Hippocampal formation (tissue), 2 donors: ENCODE measurements at regions not wholly inside any gene's neighbourhood (a gene's known extent, or its start where the extent isn't known, plus 50 kb on each side); places are given as distances from the start of the nearest gene placed in this dataset.
"Not testable (repeated sequence)": the region's sequence is repeated elsewhere in the genome, so short reads cannot be mapped to it uniquely, and the experiment has no call there.

Source experiments
- DNase-seq, 2 donors: peaks; one replicate each; lab custom pipeline; 2025; lab: John Stamatoyannopoulos, UW

DNA sequence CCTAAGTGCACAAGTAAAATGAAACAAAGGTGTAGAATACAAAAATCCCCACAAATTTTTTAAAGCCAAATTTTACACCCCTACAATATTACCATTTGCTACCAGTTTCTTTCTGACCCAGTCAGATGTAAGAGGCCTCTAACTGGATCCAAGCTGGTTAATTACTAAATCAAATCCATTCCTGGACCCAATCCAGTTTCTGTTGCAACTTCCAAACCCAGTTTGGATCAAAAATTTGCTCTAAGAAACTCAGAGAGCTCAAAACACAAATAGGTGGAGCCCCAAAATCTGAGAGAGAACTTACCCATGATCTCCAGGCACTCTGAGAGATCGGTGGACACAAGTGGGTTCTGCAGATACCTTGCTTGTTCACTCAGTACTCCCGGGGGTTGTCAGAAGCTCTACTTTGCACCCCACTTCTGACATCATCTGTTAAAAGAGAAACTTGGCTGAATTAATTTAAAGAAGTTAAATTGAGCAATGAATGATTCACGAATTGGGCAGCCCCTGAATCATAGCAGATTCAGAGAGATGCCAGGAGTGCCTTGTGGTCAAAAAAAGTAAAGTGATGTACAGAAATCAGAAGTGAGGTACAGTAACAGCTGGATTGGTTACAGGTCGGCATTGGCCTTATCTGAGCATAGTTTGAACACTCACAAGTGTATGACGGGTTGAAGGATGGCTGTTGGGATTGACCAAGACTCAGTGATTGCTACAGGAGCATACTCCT is 448.0 kb downstream of the KCNT2 start:
- no peak for DNase-seq

DNA sequence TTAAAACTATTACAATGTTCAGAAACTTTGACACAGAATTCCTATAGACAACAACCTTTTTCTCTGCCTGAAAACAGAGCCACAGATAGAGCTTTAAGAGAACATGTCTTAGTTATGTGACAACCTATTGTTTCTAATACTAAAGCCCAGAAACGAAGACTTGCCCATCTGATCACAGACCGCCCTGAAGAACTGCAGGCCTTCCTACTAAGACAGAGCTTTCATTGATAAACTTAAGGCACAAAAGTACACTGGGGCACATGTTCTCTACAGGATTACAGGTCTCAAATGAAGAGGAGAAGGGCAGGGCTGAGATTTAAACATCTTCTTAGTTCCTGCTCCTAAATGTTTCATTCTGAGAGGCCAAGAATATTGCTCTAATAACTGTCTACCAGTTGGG is 452.7 kb downstream of the KCNT2 start:
- no peak for DNase-seq

DNA sequence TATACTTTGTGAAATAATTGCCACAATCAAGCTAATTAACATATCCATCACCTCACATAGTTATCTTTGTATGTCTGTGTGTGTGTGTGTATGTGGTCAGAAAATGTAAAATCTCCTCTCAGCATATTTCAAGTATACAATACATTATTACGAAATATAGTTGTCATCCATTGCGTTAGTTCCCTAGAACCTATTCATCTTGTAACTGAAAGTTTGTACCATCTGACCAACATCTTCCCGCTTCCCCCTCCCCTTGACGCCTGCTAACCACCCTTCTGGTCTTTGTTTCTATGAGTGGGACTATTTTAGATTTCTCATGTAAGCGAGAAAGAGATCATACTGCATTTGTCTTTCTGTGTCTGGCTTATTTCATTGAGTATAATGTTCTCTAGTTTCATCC is 455.3 kb downstream of the KCNT2 start:
- DNase-seq: no peak

DNA sequence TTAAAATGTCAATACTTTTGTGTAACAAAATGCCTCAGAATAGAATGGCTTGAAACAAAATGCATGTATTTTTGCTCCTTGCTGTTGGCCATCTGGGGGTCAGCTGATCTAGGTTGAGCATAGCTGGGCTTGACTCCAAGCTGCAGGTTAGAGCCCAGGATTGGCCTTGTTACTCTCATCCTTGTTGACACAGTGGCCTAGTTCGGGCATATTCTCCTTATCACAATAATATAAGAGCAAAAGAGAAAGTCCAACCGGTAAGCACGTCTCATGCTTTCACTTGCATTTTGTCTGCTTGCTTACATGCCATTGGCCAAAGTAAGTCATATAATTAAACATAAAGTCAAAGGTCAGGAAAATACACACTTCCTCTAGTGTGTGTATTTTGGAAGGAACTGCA is 456.2 kb downstream of the KCNT2 start:
- DNase-seq: no peak

DNA sequence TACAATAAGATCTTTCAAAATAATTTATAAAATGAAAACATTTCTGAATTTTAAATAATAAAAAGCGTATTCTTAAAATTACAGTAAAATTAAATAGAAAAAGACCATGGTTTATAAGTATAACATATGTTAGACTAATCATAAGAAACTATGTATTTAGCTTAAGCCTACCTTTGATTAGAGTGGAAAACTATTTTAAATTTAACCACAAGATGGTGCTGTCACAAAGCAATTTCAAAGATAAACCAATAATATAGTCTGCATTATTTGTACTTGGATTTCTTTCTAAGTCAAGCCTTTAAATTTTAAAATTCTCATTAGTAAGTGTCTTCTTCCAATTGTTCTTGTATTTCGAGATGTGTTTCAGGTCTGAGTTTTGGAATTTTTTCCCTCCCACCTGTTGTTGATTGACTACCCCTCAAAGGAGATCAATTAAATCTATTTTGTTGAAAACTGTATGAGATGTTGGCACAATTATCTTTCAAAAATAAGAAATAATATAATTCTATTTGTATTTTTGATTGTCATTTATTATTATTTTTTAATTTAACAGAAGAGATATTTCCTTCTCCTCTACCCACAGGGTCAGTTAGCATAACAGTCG is 459.8 kb downstream of the KCNT2 start:
- DNase-seq: peak in 1 of 2 donors; percentile 2

DNA sequence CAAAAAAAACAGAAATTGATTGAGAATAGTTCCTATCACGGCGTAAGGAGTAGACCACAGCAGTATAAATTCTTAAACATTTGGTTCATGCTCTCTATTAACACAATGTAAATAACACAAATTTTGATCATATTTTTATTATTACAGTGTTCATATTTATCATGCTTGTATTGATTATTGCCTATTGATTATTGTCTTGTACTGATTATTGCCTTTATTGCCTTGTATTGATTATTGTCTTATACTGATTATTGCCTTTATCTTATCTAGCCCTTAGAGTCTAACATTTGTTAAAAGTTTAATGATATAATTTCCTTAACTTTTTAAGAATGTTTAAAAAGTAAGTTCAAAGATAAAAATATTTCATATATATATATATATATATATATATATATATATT is 460.7 kb downstream of the KCNT2 start:
- DNase-seq: no peak

DNA sequence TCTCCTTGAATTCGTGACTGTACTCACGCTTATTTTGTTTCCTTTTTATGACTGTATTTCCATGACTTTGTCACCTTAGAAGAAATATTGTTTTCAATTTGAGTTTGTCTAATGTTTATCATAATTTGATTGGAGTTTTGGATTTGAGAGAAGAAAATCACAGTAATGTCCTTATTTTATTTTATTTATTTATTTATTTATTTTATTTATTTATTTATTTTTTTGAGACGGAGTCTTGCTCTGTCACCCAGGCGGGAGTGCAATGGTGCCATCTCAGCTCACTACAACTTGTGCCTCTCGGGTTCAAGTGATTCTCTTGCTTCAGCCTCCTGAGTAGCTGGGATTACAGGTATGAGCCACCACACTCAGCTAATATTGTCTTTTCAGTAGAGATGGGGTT is 463.1 kb downstream of the KCNT2 start:
- not testable (repeated sequence) for DNase-seq

DNA sequence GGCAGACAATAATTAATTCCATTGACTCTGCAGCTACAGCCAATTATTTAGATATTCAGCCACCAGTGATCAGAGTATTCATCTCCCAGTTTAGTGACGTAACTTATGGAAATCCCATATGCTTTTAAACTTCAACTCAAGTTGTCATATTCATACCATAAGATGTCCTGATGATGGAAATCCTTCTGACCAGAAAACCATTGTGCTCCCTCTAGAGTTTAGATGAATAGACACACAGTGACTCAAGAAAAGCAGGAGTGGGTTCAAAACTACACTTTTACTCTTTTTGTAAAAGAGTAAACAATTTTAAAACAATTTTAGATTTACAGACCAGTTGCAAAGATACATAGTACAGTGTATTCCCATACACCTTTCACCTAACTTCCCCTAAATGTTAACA is 463.7 kb downstream of the KCNT2 start:
- DNase-seq: no peak

DNA sequence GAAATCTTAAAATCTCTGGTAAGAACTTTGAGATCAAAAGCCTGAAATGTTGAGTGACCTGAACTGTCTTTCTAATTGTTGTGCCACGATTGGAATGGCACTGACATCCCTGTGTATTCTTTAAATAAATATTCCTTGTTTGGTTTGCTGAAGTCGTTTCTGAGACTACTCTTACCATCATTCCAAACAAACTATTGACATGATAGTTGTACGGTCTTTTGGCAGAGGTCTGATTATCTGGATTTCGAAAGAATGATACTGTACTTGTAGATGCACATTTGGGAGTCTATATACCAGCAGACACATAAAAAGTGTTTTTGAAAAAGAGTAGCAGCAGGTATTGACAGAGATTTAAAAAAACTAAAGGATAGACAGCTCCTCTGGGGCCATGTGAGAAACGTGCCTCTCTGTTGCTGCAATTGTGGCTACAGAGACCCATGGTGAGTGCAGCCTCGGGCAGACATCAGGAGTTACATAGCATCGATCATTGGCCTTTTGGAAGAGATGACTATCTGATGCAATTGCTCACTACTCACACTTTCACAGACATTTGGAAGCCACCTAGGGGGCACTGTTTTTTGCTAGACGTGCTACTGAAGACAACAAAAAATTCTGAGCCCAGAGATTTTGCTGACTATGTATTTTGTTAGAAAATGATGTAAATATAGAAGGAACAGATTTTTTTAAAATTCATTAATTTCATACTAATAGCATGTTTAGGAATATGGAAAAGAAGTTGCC is 464.5 kb downstream of the KCNT2 start:
- DNase-seq: no peak

DNA sequence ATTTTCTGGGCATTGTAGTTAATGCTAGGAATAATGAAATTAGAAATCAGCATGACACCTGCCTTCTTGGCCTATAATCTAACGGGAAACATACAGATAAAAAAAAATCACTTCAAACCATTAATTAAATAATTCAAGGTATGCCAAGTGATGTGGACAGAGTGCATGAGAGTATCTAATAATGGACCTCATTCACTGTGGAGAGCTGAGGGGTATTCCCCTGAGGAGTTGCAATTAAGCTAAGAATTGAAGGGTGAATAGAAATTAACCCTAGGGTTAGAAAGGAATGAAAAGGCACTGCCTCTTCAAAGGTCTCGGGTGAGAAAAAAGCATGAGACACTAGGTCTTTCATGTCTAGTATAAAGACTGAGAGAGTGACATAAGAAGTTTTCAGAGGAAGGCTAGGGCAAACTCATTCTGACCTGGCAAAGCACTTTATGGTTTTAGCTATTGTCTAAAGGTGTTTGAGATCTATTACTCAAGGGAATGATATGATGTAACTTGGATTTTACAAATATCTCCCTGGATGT is 466.1 kb downstream of the KCNT2 start:
- DNase-seq: no peak

DNA sequence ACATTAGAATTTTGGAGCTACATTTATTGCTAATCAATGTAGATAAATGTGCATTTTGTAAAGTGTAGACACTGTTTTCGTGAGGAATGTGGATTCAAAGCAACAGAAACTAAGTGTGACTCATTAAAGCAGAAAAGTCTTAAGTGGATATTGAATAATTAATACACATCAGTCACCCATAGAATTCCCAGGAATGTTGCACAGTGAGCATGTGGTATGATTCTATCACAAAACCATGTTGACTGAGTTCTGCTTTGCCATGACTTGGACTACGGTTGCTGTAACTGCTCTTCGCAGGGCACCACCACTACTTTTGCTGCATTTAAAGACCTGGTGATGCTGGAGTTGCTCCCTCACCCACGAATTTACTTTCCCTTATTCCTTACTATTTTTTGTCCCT is 471.8 kb downstream of the KCNT2 start:
- no peak for DNase-seq

DNA sequence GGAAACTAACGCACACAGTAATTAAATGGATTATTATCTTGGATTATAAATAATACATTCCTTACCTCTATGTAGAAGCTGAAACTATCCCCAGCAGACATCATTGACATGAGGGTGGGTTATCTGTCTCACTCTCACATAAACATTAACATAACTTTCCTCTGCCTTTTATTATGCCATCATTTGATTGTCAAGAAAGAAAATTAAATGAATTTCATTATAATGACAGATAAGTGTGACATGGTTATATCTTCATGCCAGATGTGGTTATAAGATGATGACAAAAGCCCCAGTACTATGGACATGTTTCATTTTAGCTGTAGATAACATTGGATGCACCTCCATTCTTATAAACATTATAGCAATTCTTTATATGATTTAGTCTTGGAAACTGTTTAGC is 476.5 kb downstream of the KCNT2 start:
- no peak for DNase-seq

DNA sequence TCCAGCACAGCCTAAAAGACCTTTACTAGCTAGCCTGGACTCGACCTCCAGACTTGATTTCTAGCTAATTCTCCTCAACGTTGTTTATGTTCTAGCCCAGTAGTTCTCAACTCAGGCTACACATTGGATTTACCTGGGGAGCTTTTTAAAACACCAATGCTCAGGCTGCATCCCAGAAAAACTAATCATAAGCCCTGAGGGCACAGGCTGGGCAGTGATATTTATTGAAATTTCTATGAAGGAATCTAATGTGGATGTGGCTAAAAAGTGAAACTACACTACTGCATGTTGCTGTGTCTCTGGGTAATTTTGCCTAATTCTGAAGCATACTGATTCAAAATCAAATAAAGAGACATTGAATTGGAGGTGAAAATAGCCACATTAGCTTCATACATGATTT is 479.4 kb downstream of the KCNT2 start:
- no peak for DNase-seq

DNA sequence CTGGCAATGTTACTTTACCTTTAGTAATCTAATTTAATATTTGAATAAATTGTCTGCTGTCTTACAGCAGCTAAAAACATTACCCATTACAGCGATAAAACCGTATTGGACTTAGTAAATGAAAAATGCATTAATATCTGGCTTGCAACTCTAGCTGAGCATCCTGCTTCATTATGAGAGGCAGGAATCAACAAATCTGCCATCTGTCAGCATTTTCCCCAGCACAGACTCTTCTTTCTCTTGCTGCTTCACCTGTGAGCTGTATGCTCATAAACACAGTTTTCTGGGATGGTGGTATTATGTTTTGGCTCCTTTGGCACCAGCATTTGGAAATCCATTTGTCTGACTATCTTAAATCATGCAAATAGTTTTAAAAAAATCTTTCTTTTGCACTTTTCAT is 487.1 kb downstream of the KCNT2 start:
- no peak for DNase-seq

DNA sequence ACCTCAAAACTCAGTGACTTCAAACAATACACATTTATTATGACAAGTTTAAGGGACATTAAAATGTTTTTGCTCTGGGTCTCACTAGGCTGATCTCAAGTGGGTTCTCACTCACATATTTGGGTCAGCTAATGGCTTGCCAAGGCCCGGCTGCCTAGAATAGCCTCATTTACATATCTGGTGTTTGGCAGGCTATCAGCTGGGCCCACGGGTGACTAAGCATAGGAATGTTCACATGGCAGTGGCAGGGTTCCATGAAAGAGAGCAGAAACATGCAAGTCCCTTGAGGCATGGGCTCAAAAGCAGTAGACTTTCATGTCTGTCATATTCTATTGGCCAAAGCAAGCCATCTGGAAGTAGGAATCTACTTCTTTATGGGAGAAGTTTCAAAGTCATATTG is 492.6 kb downstream of the KCNT2 start:
- no peak for DNase-seq

DNA sequence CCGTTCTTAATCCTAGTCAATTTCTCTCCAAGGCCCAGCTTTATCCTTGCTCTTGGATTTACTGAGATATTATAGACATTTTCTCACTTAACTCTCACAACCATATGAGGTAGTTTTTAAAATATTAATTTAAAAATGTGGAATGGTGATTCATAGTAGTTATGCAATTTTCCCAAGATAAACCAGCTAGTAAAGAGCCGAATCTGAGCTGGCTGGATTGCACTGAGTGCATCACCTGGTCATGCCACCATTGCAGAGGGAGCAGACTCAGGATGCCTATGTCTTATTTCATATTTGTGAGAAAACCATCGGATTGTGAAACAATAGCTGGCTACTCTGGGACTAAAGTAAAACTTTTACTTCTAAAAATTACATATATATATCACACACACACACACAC is 494.0 kb downstream of the KCNT2 start:
- no peak for DNase-seq

DNA sequence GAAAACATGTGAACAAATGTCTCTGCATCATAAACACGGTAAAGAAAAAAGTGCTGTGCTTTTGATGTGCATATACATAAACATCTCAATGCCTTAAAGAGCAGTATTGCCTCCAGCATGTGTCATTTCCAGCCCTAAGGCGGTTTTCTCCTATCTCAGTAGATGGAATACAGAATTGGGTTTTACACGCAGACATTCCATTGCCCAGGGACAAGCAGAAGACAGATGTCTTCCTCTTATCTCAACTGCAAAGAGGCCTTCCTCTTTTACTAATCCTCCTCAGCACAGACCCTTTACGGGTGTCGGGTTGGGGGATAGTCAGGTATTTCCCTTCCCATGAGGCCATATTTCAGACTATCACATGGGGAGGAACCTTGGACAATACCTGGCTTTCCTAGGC is 499.2 kb downstream of the KCNT2 start:
- not testable (repeated sequence) for DNase-seq

DNA sequence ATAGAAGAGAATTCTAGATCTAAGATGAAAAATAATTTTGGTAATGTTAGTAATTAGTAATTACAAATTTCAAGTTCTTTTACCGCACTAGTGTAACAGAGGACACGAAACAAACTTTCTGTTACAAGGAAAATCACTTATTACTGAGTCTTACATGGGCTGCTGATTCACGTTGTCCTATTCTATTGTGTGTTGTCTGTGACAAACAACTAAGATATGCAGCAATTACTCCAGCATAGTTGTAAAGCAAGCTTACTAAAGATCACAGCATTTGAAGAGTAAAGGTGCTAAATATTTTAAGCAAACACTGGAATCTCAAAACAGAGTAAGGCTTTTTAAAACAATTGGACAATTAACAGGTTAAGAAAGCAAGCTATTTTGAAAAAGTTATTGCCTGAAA is 502.3 kb downstream of the KCNT2 start:
- DNase-seq: no peak

DNA sequence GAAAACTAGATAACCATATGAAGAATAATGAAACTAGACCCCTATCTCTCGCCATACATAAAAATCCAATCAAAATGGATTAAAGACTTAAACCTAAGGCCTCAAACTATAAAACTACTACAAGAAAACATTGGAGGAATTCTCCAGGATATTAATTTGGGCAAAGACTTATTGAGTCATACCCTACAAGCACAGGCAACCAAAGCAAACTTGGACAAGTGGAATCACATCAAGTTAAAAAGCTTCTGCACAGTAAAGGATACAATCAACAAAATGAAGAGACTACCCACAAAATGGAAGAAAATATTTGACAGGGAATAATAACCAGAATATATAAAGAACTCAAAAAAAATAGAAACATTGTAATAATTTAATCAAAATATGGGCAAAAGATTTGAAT is 505.4 kb downstream of the KCNT2 start:
- DNase-seq: no peak

DNA sequence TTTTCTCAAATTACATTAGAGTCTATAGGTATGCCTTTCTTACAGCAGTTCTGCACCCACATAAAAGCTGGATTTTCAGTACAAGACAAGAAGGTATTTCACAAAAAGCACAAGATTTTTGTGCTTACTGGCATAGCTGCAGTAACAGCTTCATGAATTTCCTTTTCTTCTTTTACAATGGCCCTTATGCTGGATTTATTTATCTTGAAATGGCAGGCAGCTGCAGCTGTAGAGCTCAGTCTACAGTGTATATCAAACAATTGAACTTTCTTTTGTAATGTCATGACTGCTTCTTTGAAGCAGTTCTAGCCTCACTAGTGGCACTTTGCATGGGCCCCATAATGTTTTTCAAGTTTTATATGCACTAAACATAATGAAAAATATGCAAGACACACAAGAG is 510.2 kb downstream of the KCNT2 start:
- peak in 1 of 2 donors; percentile 46 for DNase-seq

DNA sequence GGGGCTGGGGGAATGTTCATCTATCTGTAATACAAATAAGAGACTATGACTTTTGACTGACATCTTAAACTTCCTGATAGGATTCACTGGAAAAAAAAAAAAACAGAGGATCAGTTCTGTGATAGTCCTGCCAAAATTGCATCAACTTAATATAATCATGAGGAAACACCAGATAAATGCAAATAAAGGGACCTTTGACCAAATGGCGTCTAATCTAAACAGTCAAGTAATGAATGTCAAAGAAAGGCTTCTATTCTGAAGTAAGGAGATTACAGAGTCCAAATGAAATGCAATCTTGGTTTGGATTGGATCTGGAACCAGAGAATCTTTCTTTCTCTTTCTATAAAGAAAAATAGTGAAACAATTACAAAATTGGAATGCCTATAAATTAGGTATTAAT is 513.4 kb downstream of the KCNT2 start:
- no peak for DNase-seq

DNA sequence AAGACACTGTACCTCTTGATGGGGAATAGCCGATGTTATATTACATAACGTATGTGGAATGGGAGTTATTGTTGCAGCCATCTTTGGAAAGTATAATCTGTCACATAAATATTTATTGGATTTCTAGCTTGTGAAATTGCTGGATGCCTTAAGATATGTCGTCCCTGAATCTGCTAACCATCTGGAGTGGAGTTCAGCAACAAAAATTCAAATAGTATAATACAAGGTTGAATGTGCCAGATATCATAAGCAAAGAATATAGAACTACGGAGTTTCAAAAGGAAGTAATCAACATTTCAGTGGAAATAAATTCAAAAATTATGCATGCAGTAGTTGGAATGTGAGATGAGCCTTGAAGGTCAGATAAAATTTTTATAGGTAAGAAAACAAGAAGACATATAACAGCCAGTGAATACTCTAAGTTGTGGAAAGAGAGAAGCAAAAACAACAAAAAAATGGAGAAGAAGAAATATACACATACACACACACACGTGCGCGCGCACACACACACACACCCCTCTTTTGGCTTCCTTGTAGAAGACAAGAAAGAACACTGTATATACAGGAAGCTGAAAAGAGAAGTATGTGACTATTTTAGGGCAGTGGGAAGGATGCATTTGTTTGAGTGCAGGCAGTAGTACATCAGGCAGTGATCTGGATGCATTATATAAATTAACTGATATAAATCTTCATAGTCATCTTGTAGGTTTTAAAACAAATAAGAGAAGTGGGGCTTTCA is 516.7 kb downstream of the KCNT2 start:
- no peak for DNase-seq
